NCI-H82 (cell line): ENCODE measurements at regions not wholly inside any gene's neighbourhood (a gene's known extent, or its start where the extent isn't known, plus 50 kb on each side); places are given as distances from the start of the nearest gene placed in this dataset.

Experiments
- DNase-seq: peaks from one replicate; lab custom pipeline; 2025; lab: John Stamatoyannopoulos, UW

- no peak for DNase-seq
Measured at GRCh38 chr2:150162241-150162942, 325.1 kb downstream of the RND3 start.

- DNase-seq = no peak
Measured at GRCh38 chr2:150160058-150160457, 327.4 kb downstream of the RND3 start.

- DNase-seq = no peak
Measured at GRCh38 chr2:150159300-150159699, 328.2 kb downstream of the RND3 start.

GRCh38 chr2:150156876-150157275 lies 330.6 kb downstream of the RND3 start:
- no peak for DNase-seq

- no peak for DNase-seq
Measured at GRCh38 chr2:150156415-150156814, 331.1 kb downstream of the RND3 start.

- no peak for DNase-seq
Measured at GRCh38 chr2:150154308-150154797, 333.1 kb downstream of the RND3 start.

GRCh38 chr2:150153646-150154307 lies 333.7 kb downstream of the RND3 start:
- DNase-seq = no peak

- DNase-seq = no peak
Measured at GRCh38 chr2:150152230-150152629, 335.2 kb downstream of the RND3 start.

GRCh38 chr2:150150144-150150543 lies 337.3 kb downstream of the RND3 start:
- no peak for DNase-seq

- DNase-seq = no peak
Measured at GRCh38 chr2:150147889-150148683, 339.4 kb downstream of the RND3 start.

- DNase-seq = no peak
Measured at GRCh38 chr2:150146879-150147278, 340.6 kb downstream of the RND3 start.

GRCh38 chr2:150145299-150145692 lies 342.2 kb downstream of the RND3 start:
- DNase-seq = no peak

GRCh38 chr2:150144546-150145298 lies 342.7 kb downstream of the RND3 start:
- DNase-seq = no peak

GRCh38 chr2:150143087-150143536 lies 344.4 kb downstream of the RND3 start:
- DNase-seq = no peak

- no peak for DNase-seq
Measured at GRCh38 chr2:150142561-150142960, 344.9 kb downstream of the RND3 start.

GRCh38 chr2:150141226-150142001 lies 346.1 kb downstream of the RND3 start:
- DNase-seq = no peak

GRCh38 chr2:150140777-150141176 lies 346.7 kb downstream of the RND3 start:
- DNase-seq = no peak

- DNase-seq = no peak
Measured at GRCh38 chr2:150138587-150138986, 348.9 kb downstream of the RND3 start.

GRCh38 chr2:150137338-150138069 lies 350.0 kb downstream of the RND3 start:
- no peak for DNase-seq

GRCh38 chr2:150136893-150137292 lies 350.6 kb downstream of the RND3 start:
- DNase-seq = no peak
